Tibial artery (tissue), 4 donors: ENCODE measurements at regions not wholly inside any gene's neighbourhood (a gene's known extent, or its start where the extent isn't known, plus 50 kb on each side); places are given as distances from the start of the nearest gene placed in this dataset.
"Not testable (repeated sequence)": the region's sequence is repeated elsewhere in the genome, so short reads cannot be mapped to it uniquely, and the experiment has no call there.

Experiments
- DNase-seq, 2 donors: peaks; one replicate each; pipeline ENCODE4 v3.0.0-alpha.2; 2019
- H3K27ac ChIP-seq, 2 donors: fragments of 200-600 bp; sonication (generic) in 1 of 2; 1 replicate in 1 of 2; 2 replicates in 1 of 2; pipeline ENCODE4 v1.5.1; 2018 to 2019; ENCODE audit warnings: mild to moderate bottlenecking in 1 of 2
- H3K27me3 ChIP-seq, 2 donors: fragments of 200-600 bp; sonication (generic) in 1 of 2; one replicate each; pipeline versions ENCODE4 v1.5.1 to v1.6.0; 2016 to 2019
- H3K36me3 ChIP-seq, 3 donors: fragments of 200-600 bp; sonication (generic) in 2 of 3; one replicate each; pipeline ENCODE4 v1.5.1; 2016 to 2019; ENCODE audit warnings: mild to moderate bottlenecking in 2 of 3
- H3K4me1 ChIP-seq, 4 donors: fragments of 200-600 bp; sonication (generic) in 2 of 4; 1 replicate in 3 of 4; 2 replicates in 1 of 4; pipeline ENCODE4 v1.5.1; 2016 to 2019
- H3K4me3 ChIP-seq, 2 donors: fragments of 200-600 bp; sonication (generic) in 1 of 2; 1 replicate in 1 of 2; 2 replicates in 1 of 2; pipeline ENCODE4 v1.5.1; 2018 to 2019; ENCODE audit warnings: mild to moderate bottlenecking in 2 of 2
- H3K9me3 ChIP-seq, 3 donors: fragments of 200-600 bp; sonication (generic) in 1 of 3; one replicate each; pipeline ENCODE4 v1.5.1; 2016 to 2019
- CTCF ChIP-seq, 2 experiments: fragments of 200-600 bp in 1 of 2; fragments of 450-650 bp in 1 of 2; IDR thresholded peaks; one replicate each; pipeline ENCODE4 v1.5.1; 2017 to 2019; ENCODE audit warnings: antibody characterized with exemption in 2 of 2, mild to moderate bottlenecking in 1 of 2, moderate library complexity in 1 of 2
- intact Hi-C: fragments of 100-400 bp; cut with DNase I; formaldehyde crosslinking; loops from one replicate; pipeline ENCODE4 v1.15.0; 2023; ENCODE audit warnings: low total_unique reads

DNA sequence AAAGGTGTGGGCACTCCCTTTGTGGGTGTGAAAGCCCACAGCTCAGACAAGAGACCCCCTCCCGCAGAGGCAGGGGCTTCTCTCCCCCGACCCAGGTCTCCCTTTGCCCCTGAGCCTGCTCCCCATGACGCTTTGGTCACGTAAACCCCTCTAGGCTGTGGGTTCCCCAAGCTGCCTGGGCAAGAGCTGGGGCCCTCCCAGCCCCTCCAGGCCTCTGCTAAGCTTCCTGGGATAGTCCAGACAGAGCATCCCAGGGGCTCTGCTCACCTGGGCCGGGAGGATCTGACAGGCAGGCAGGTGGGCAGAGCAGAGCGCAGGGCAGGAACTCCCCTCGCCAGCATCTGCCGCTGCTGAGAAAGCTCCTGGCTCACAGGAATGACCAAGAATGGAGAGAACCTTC is 177.3 kb downstream of the BANP start:
- intact Hi-C loops = no loop called here
- TF ChIP-seq CTCF (IDR thresholded peaks at IDR 0.05) = no peak
- H3K36me3 ChIP-seq = no peaks in the 10 kb centered on the region
- H3K27ac ChIP-seq = no peak overlapping the region
- no peak overlapping the region for H3K4me3 ChIP-seq
- no peaks in the 10 kb centered on the region for H3K4me1 ChIP-seq
- no peak for DNase-seq
- no peaks in the 10 kb centered on the region for H3K9me3 ChIP-seq
- H3K27me3 ChIP-seq = peaks cover 0 to 25% of the 10 kb centered on the region in 2 donors

DNA sequence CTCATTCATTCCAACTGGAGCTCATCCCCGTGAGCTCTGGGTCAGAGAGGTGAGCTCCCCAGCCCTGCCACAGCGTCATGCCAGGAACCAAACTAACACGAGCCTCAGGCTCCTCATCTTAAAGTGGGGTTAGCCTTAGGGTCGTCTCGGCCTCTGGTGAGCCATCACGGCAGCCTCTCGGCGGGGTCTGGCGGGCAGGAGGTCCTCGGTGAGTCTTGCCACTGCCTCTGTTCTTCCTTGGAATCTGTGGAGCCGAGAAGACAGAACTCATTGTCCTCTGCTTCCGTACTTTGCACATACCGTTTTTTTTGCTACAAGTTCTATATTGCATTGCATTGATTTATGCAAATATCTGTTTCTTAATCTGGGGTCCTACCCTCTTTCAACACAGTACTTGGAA is 177.9 kb downstream of the BANP start:
- DNase-seq, H3K4me3 ChIP-seq, H3K36me3 ChIP-seq, H3K4me1 ChIP-seq, H3K27ac ChIP-seq, intact Hi-C loops, H3K9me3 ChIP-seq: not testable (repeated sequence)
- H3K27me3 ChIP-seq = peaks cover 0 to 25% of the 10 kb centered on the region in 2 donors

GRCh38 chr16:88130016-88130415 is 178.8 kb downstream of the BANP start:
- H3K27ac ChIP-seq = no peak overlapping the region
- no peaks in the 10 kb centered on the region for H3K9me3 ChIP-seq
- peaks cover 0 to 25% of the 10 kb centered on the region in 2 donors for H3K27me3 ChIP-seq
- intact Hi-C loops = no loop called here
- H3K4me1 ChIP-seq = no peaks in the 10 kb centered on the region
- DNase-seq = no peak
- no peak for TF ChIP-seq CTCF (IDR thresholded peaks at IDR 0.05)
- H3K4me3 ChIP-seq = no peak overlapping the region
- no peaks in the 10 kb centered on the region for H3K36me3 ChIP-seq

- no peak overlapping the region for H3K27ac ChIP-seq
- no peak overlapping the region for H3K4me3 ChIP-seq
- no peaks in the 10 kb centered on the region for H3K9me3 ChIP-seq
- H3K4me1 ChIP-seq = no peaks in the 10 kb centered on the region
- no peak for TF ChIP-seq CTCF (IDR thresholded peaks at IDR 0.05)
- no peaks in the 10 kb centered on the region for H3K36me3 ChIP-seq
- peaks cover 0 to 25% of the 10 kb centered on the region in 2 donors for H3K27me3 ChIP-seq
- no peak for DNase-seq
- intact Hi-C loops = no loop called here
Measured at GRCh38 chr16:88130681-88131080, 179.4 kb downstream of the BANP start.

- H3K27ac ChIP-seq = no peak overlapping the region
- no peak for TF ChIP-seq CTCF (IDR thresholded peaks at IDR 0.05)
- no peak overlapping the region for H3K4me3 ChIP-seq
- intact Hi-C loops = no loop called here
- DNase-seq = no peak
- H3K36me3 ChIP-seq = no peaks in the 10 kb centered on the region
- H3K27me3 ChIP-seq = peaks cover 0 to 25% of the 10 kb centered on the region in 2 donors
- H3K4me1 ChIP-seq = no peaks in the 10 kb centered on the region
- no peaks in the 10 kb centered on the region for H3K9me3 ChIP-seq
Measured at GRCh38 chr16:88131256-88131655, 180.0 kb downstream of the BANP start.

GRCh38 chr16:88131966-88132365 is 180.7 kb downstream of the BANP start:
- TF ChIP-seq CTCF (IDR thresholded peaks at IDR 0.05) = no peak
- no peak overlapping the region for H3K27ac ChIP-seq
- no peaks in the 10 kb centered on the region for H3K4me1 ChIP-seq
- intact Hi-C loops = no loop called here
- H3K36me3 ChIP-seq = no peaks in the 10 kb centered on the region
- H3K27me3 ChIP-seq = peaks cover 0 to 25% of the 10 kb centered on the region in 2 donors
- DNase-seq = no peak
- no peaks in the 10 kb centered on the region for H3K9me3 ChIP-seq
- H3K4me3 ChIP-seq = no peak overlapping the region
